CD4-positive, alpha-beta T cell (primary cell): ENCODE measurements at regions not wholly inside any gene's neighbourhood (a gene's known extent, or its start where the extent isn't known, plus 50 kb on each side); places are given as distances from the start of the nearest gene placed in this dataset.

Source experiments
- ATAC-seq: fragments of 200-7000 bp; cut with Tn5 transposase; one replicate; pipeline ENCODE4 v1.10.0; 2022; ENCODE audit warnings: mild to moderate bottlenecking; ENCODE audit not compliant: poor library complexity
- CTCF ChIA-PET: fragments of 350-600 bp; sonication (Branson Sonifier 250); formaldehyde crosslinking; loops from one replicate; lab custom pipeline; 2021; ENCODE audit warnings: antibody characterized with exemption, inconsistent platforms; lab: Charles Lee
- POLR2A ChIA-PET: fragments of 350-600 bp; sonication (Branson Sonifier 250); formaldehyde crosslinking; loops from one replicate; lab custom pipeline; 2021; ENCODE audit warnings: antibody characterized with exemption, inconsistent platforms; lab: Charles Lee
- DNase-seq, 14 experiments: peaks; one replicate each; pipeline ENCODE4 v3.0.0-alpha.2; 2013 to 2020; ENCODE audit warnings: mixed read lengths in 2 of 14
- H3K27ac ChIP-seq, 2 donors: one replicate each; pipeline versions ENCODE4 v1.5.1 to v1.7.0; 2013; ENCODE audit warnings: low read length in 2 of 2, low read depth in 1 of 2, mild to moderate bottlenecking in 1 of 2
- H3K27me3 ChIP-seq, 2 experiments: 1 replicate in 1 of 2; 2 replicates in 1 of 2; pipeline versions ENCODE4 v1.6.1 to v1.7.0; 2013; ENCODE audit warnings: low read length in 2 of 2, control low read depth in 1 of 2, mild to moderate bottlenecking in 1 of 2, moderate library complexity in 1 of 2; ENCODE audit not compliant: insufficient read depth in 2 of 2, control insufficient read depth in 1 of 2
- H3K36me3 ChIP-seq: one replicate; pipeline ENCODE4 v1.6.1; 2013; ENCODE audit warnings: low read length, control low read depth; ENCODE audit not compliant: insufficient read depth
- H3K4me1 ChIP-seq: one replicate; pipeline ENCODE4 v1.6.1; 2013; ENCODE audit warnings: low read length, control low read depth; ENCODE audit not compliant: insufficient read depth
- H3K4me3 ChIP-seq: one replicate; pipeline ENCODE4 v1.5.1; 2013; ENCODE audit warnings: mild to moderate bottlenecking, low read length, moderate library complexity
- H3K9me3 ChIP-seq, 2 experiments: 1 replicate in 1 of 2; 2 replicates in 1 of 2; pipeline versions ENCODE4 v1.6.1 to v1.7.0; 2013; ENCODE audit warnings: low read length in 2 of 2, mild to moderate bottlenecking in 2 of 2, control low read depth in 1 of 2, moderate library complexity in 1 of 2; ENCODE audit not compliant: control insufficient read depth in 1 of 2, insufficient read depth in 1 of 2
- H3K27ac Mint-ChIP-seq: one replicate; pipeline ENCODE4 v1.8.0; 2020; ENCODE audit warnings: mixed read lengths
- H3K27me3 Mint-ChIP-seq: one replicate; pipeline ENCODE4 v1.8.0; 2021; ENCODE audit warnings: mixed read lengths
- H3K36me3 Mint-ChIP-seq: one replicate; pipeline ENCODE4 v1.8.0; 2021; ENCODE audit warnings: low read depth, mixed read lengths
- H3K4me1 Mint-ChIP-seq: one replicate; pipeline ENCODE4 v1.8.0; 2021; ENCODE audit warnings: low read depth, mixed read lengths
- H3K4me3 Mint-ChIP-seq: one replicate; pipeline ENCODE4 v1.8.0; 2020; ENCODE audit warnings: mild to moderate bottlenecking, mixed read lengths
- H3K9me3 Mint-ChIP-seq: one replicate; pipeline ENCODE4 v1.8.0; 2020; ENCODE audit warnings: mixed read lengths
- CTCF ChIP-seq: fragments of 200-600 bp; IDR thresholded peaks from one replicate; pipeline ENCODE4 v1.8.0; 2022; ENCODE audit warnings: antibody characterized with exemption, mild to moderate bottlenecking
- intact Hi-C, 2 experiments: fragments of 100-400 bp; cut with DNase I in 1 of 2; cut with micrococcal nuclease in 1 of 2; formaldehyde crosslinking; loops; one replicate each; pipeline versions ENCODE4 v1.15.1 to v1.9.0; 2023 to 2025; cut with DNase I, micrococcal nuclease

- H3K27ac Mint-ChIP-seq: no peak overlapping the region
- H3K9me3 Mint-ChIP-seq: peaks cover 10% of the 10 kb centered on the region
- H3K36me3 Mint-ChIP-seq: no peaks in the 10 kb centered on the region
- H3K4me1 Mint-ChIP-seq: no peaks in the 10 kb centered on the region
- Histone ChIP-seq H3K4me1 (no peaks in the 10 kb centered on the region), H3K9me3 (peaks cover 0 to 12% of the 10 kb centered on the region in 2 experiments), H3K27me3 (peaks cover 0 to 3% of the 10 kb centered on the region in 2 experiments), H3K27ac (no peak overlapping the region), H3K4me3 (no peak overlapping the region), H3K36me3 (no peaks in the 10 kb centered on the region)
- ChIA-PET CTCF (no interaction called here), POLR2A (no interaction called here)
- intact Hi-C loops: no loop called here
- no peaks in the 10 kb centered on the region for H3K27me3 Mint-ChIP-seq
- DNase-seq (no peak), ATAC-seq (no peak)
- TF ChIP-seq CTCF: no peak
- H3K4me3 Mint-ChIP-seq: no peak overlapping the region
Measured at GRCh38 chr12:30304528-30304927, 391.1 kb downstream of the IPO8 start.

- H3K4me1 Mint-ChIP-seq: no peaks in the 10 kb centered on the region
- ATAC-seq (no peak), DNase-seq (no peak)
- no peak overlapping the region for H3K27ac ChIP-seq
- peaks cover 0 to 3% of the 10 kb centered on the region in 2 experiments for H3K27me3 ChIP-seq
- intact Hi-C loops: no loop called here
- H3K27me3 Mint-ChIP-seq: no peaks in the 10 kb centered on the region
- no peak overlapping the region for H3K4me3 Mint-ChIP-seq
- H3K4me1 ChIP-seq: no peaks in the 10 kb centered on the region
- CTCF ChIA-PET: no interaction called here
- H3K4me3 ChIP-seq: no peak overlapping the region
- TF ChIP-seq CTCF: no peak
- POLR2A ChIA-PET: no interaction called here
- peaks cover 0 to 12% of the 10 kb centered on the region in 2 experiments for H3K9me3 ChIP-seq
- H3K27ac Mint-ChIP-seq: no peak overlapping the region
- H3K9me3 Mint-ChIP-seq: peaks cover 8% of the 10 kb centered on the region
- H3K36me3 Mint-ChIP-seq: no peaks in the 10 kb centered on the region
- H3K36me3 ChIP-seq: no peaks in the 10 kb centered on the region
Measured at GRCh38 chr12:30301291-30301690, 394.4 kb downstream of the IPO8 start.

- POLR2A ChIA-PET: no interaction called here
Measured at GRCh38 chr12:30296486-30296885, 399.2 kb downstream of the IPO8 start.

More at GRCh38 chr12:30296486-30296885, 399.2 kb downstream of the IPO8 start:
- no peak overlapping the region for H3K4me3 ChIP-seq
- Mint-ChIP-seq H3K27me3 (no peaks in the 10 kb centered on the region), H3K9me3 (peaks cover 2% of the 10 kb centered on the region), H3K4me1 (no peaks in the 10 kb centered on the region), H3K27ac (no peak overlapping the region), H3K4me3 (no peak overlapping the region), H3K36me3 (no peaks in the 10 kb centered on the region)
- no peaks in the 10 kb centered on the region for H3K4me1 ChIP-seq
- no peaks in the 10 kb centered on the region for H3K27me3 ChIP-seq
- TF ChIP-seq CTCF: no peak
- intact Hi-C loops: no loop called here
- no peaks in the 10 kb centered on the region for H3K36me3 ChIP-seq
- H3K9me3 ChIP-seq: peaks cover 0 to 13% of the 10 kb centered on the region in 2 experiments
- CTCF ChIA-PET: no interaction called here
- ATAC-seq (no peak), DNase-seq (no peak)
- no peak overlapping the region for H3K27ac ChIP-seq
